Sigmoid colon (tissue), 6 donors: ENCODE measurements at regions not wholly inside any gene's neighbourhood (a gene's known extent, or its start where the extent isn't known, plus 50 kb on each side); places are given as distances from the start of the nearest gene placed in this dataset.

Experiments used
- DNase-seq: peaks from one replicate; pipeline ENCODE4 v3.0.0-alpha.2; 2019
- H3K27ac ChIP-seq, 4 donors: fragments of 200-600 bp; sonication (generic); one replicate each; pipeline ENCODE4 v1.5.1; 2016 to 2019; ENCODE audit warnings: mild to moderate bottlenecking in 1 of 4
- H3K27me3 ChIP-seq, 3 donors: fragments of 200-600 bp; sonication (generic); one replicate each; pipeline ENCODE4 v1.5.1; 2019; ENCODE audit warnings: mild to moderate bottlenecking in 1 of 3
- H3K36me3 ChIP-seq, 4 donors: fragments of 200-600 bp; sonication (generic); one replicate each; pipeline ENCODE4 v1.5.1; 2016 to 2019
- H3K4me1 ChIP-seq, 4 donors: fragments of 200-600 bp; sonication (generic); one replicate each; pipeline ENCODE4 v1.5.1; 2017 to 2019
- H3K4me3 ChIP-seq, 4 donors: fragments of 200-600 bp; sonication (generic); one replicate each; pipeline ENCODE4 v1.5.1; 2017 to 2019; ENCODE audit warnings: mild to moderate bottlenecking in 2 of 4, moderate library complexity in 1 of 4
- H3K9me3 ChIP-seq, 4 donors: fragments of 200-600 bp in 3 of 4; sonication (generic) in 3 of 4; one replicate each; pipeline versions ENCODE4 v1.5.1 to v1.6.1; 2013 to 2019
- CTCF ChIP-seq, 4 experiments: fragments of 450-650 bp in 3 of 4; fragments of 200-600 bp in 1 of 4; IDR thresholded peaks; one replicate each; pipeline ENCODE4 v1.5.1; 2016 to 2019; ENCODE audit warnings: antibody characterized with exemption in 4 of 4, mild to moderate bottlenecking in 3 of 4, moderate library complexity in 2 of 4
- EP300 ChIP-seq, 4 donors: sonication (generic); formaldehyde crosslinking; IDR thresholded peaks; one replicate each; pipeline ENCODE4 v1.6.1; 2017; ENCODE audit warnings: antibody characterized with exemption in 4 of 4
- POLR2A ChIP-seq, 2 donors: fragments of 450-650 bp; IDR thresholded peaks; one replicate each; pipeline ENCODE4 v1.6.1; 2016; ENCODE audit warnings: antibody characterized with exemption in 2 of 2, mild to moderate bottlenecking in 2 of 2, moderate library complexity in 2 of 2
- POLR2AphosphoS5 ChIP-seq, 4 donors: sonication (generic); formaldehyde crosslinking; IDR thresholded peaks; one replicate each; pipeline ENCODE4 v1.6.1; 2017; ENCODE audit warnings: antibody characterized with exemption in 4 of 4
- WGBS, 2 donors: extraction: QIAGEN DNeasy Blood & Tissue Kit; methylation state at CpG; one replicate each; pipeline ENCODE4 v1.1.7; 2013; 5-methylcytosine and 5-hydroxymethylcytosine counted together
- intact Hi-C: fragments of 100-400 bp; cut with DNase I; formaldehyde crosslinking; loops from one replicate; pipeline ENCODE4 v1.15.1; 2023
- donor health status: healthy with polysubstance abuse.
- donor health status: healthy.

GRCh38 chr4:151564321-151564720, 155.3 kb downstream of the FHIP1A start:
- H3K9me3 ChIP-seq, result no peaks in the 10 kb centered on the region
- H3K27ac ChIP-seq, result no peak overlapping the region
- intact Hi-C loops, result no loop called here
- no peaks in the 10 kb centered on the region for H3K27me3 ChIP-seq
- H3K36me3 ChIP-seq, result no peaks in the 10 kb centered on the region
- no peaks in the 10 kb centered on the region for H3K4me1 ChIP-seq
- no peak overlapping the region for H3K4me3 ChIP-seq
- TF ChIP-seq POLR2AphosphoS5 (IDR thresholded peaks at IDR 0.05) (no peak), CTCF (IDR thresholded peaks at IDR 0.05) (no peak)
- 20 to 72% methylated on average over 2 of the region's 2 CpGs for WGBS, 2 donors
- no peak for DNase-seq

GRCh38 chr4:151565583-151565982, 156.6 kb downstream of the FHIP1A start:
- no peak for DNase-seq
- Histone ChIP-seq H3K9me3 (no peaks in the 10 kb centered on the region), H3K27ac (no peak overlapping the region), H3K4me3 (no peak overlapping the region), H3K4me1 (no peaks in the 10 kb centered on the region), H3K36me3 (no peaks in the 10 kb centered on the region), H3K27me3 (no peaks in the 10 kb centered on the region)
- WGBS, 2 donors, result 25 to 76% methylated on average over 3 of the region's 3 CpGs
- TF ChIP-seq CTCF (IDR thresholded peaks at IDR 0.05) (no peak), POLR2AphosphoS5 (IDR thresholded peaks at IDR 0.05) (no peak), POLR2A (IDR thresholded peaks at IDR 0.05) (no peak), EP300 (IDR thresholded peaks at IDR 0.05) (no peak)
- intact Hi-C loops, result no loop called here

- no peaks in the 10 kb centered on the region for H3K27me3 ChIP-seq
- H3K4me3 ChIP-seq, result no peak overlapping the region
- H3K4me1 ChIP-seq, result no peaks in the 10 kb centered on the region
- intact Hi-C loops, result no loop called here
- no peaks in the 10 kb centered on the region for H3K36me3 ChIP-seq
- no peak overlapping the region for H3K27ac ChIP-seq
- H3K9me3 ChIP-seq, result no peaks in the 10 kb centered on the region
- WGBS, 2 donors, result 22 to 74% methylated on average over 3 of the region's 3 CpGs
- no peak for TF ChIP-seq POLR2AphosphoS5 (IDR thresholded peaks at IDR 0.05)
- no peak for TF ChIP-seq CTCF (IDR thresholded peaks at IDR 0.05)
- DNase-seq, result no peak
These were observed 157.1 kb downstream of the FHIP1A start for GRCh38 chr4:151566053-151566452.

GRCh38 chr4:151567056-151567455, 158.1 kb downstream of the FHIP1A start:
- no peaks in the 10 kb centered on the region for H3K27me3 ChIP-seq
- no peak overlapping the region for H3K4me3 ChIP-seq
- no peaks in the 10 kb centered on the region for H3K9me3 ChIP-seq
- H3K27ac ChIP-seq, result no peak overlapping the region
- TF ChIP-seq POLR2AphosphoS5 (IDR thresholded peaks at IDR 0.05) (no peak), CTCF (IDR thresholded peaks at IDR 0.05) (no peak), EP300 (IDR thresholded peaks at IDR 0.05) (no peak), POLR2A (IDR thresholded peaks at IDR 0.05) (no peak)
- 7 to 24% methylated on average over 4 of the region's 4 CpGs for WGBS, 2 donors
- intact Hi-C loops, result no loop called here
- no peak for DNase-seq
- no peaks in the 10 kb centered on the region for H3K4me1 ChIP-seq
- H3K36me3 ChIP-seq, result no peaks in the 10 kb centered on the region

- Histone ChIP-seq H3K27me3 (no peaks in the 10 kb centered on the region), H3K4me1 (no peaks in the 10 kb centered on the region), H3K4me3 (no peak overlapping the region), H3K9me3 (no peaks in the 10 kb centered on the region), H3K36me3 (no peaks in the 10 kb centered on the region), H3K27ac (no peak overlapping the region)
- WGBS, 2 donors, result 84 to 90% methylated on average over 5 of the region's 5 CpGs
- no peak for DNase-seq
- intact Hi-C loops, result no loop called here
- TF ChIP-seq POLR2AphosphoS5 (IDR thresholded peaks at IDR 0.05), result no peak
- TF ChIP-seq CTCF (IDR thresholded peaks at IDR 0.05), result no peak
- no peak for TF ChIP-seq EP300 (IDR thresholded peaks at IDR 0.05)
- TF ChIP-seq POLR2A (IDR thresholded peaks at IDR 0.05), result no peak
These were observed 160.0 kb downstream of the FHIP1A start for GRCh38 chr4:151568966-151569365.
